Adrenal gland (tissue), 5 donors: ENCODE measurements at regions not wholly inside any gene's neighbourhood (a gene's known extent, or its start where the extent isn't known, plus 50 kb on each side); places are given as distances from the start of the nearest gene placed in this dataset.

Experiments
- CTCF ChIP-seq, 6 experiments: fragments of 450-650 bp in 4 of 6; fragments of 200-600 bp in 2 of 6; sonication (generic) in 1 of 6; IDR thresholded peaks; 1 replicate in 5 of 6; 2 replicates in 1 of 6; pipeline versions ENCODE4 v1.5.1 to v1.8.0; 2016 to 2021; ENCODE audit warnings: antibody characterized with exemption in 6 of 6, mild to moderate bottlenecking in 2 of 6, moderate library complexity in 1 of 6
- POLR2A ChIP-seq, 2 donors: fragments of 450-650 bp; IDR thresholded peaks; one replicate each; pipeline ENCODE4 v1.6.1; 2017; ENCODE audit warnings: antibody characterized with exemption in 2 of 2, mild to moderate bottlenecking in 2 of 2, moderate library complexity in 1 of 2
- donor health status: DM: no; HTN: no; CAD: no.

- no peak for TF ChIP-seq CTCF (IDR thresholded peaks at IDR 0.05)
- TF ChIP-seq POLR2A (IDR thresholded peaks at IDR 0.05): no peak
These were observed 153.2 kb upstream of the RBM19 start for GRCh38 chr12:114119316-114119715.
